H9 (cell line): ENCODE measurements at regions not wholly inside any gene's neighbourhood (a gene's known extent, or its start where the extent isn't known, plus 50 kb on each side); places are given as distances from the start of the nearest gene placed in this dataset. TPM values are rescaled to one million over a fixed set of nuclear protein-coding genes. Genes with fewer than 3 reads are reported as not detected.

Experiments
- DNase-seq: peaks from one replicate; pipeline ENCODE4 v3.0.0-alpha.2; 2017
- H2AFZ ChIP-seq: one replicate; pipeline ENCODE4 v1.6.1; 2013; ENCODE audit warnings: mild to moderate bottlenecking, low read length, control low read depth, moderate library complexity
- H2AK5ac ChIP-seq: 2 replicates; pipeline ENCODE4 v1.6.1; 2013; ENCODE audit warnings: low read length, control low read depth, mixed read lengths; ENCODE audit not compliant: insufficient read length
- H2BK120ac ChIP-seq: one replicate; pipeline ENCODE4 v1.6.1; 2013; ENCODE audit warnings: low read depth, mild to moderate bottlenecking, low read length, control low read depth, inconsistent platforms; ENCODE audit not compliant: poor library complexity, severe bottlenecking
- H2BK12ac ChIP-seq: 2 replicates; pipeline ENCODE4 v1.6.1; 2013; ENCODE audit warnings: low read length, control low read depth, mixed read lengths, low read depth; ENCODE audit not compliant: insufficient read length
- H2BK15ac ChIP-seq: 2 replicates; pipeline ENCODE4 v1.6.1; 2013; ENCODE audit warnings: low read depth, low read length, control low read depth
- H2BK20ac ChIP-seq: one replicate; pipeline ENCODE4 v1.6.1; 2013; ENCODE audit warnings: low read depth, mild to moderate bottlenecking, low read length, control low read depth, inconsistent platforms; ENCODE audit not compliant: poor library complexity, severe bottlenecking
- H2BK5ac ChIP-seq: 2 replicates; pipeline ENCODE4 v1.6.1; 2013; ENCODE audit warnings: low read length, control low read depth, mixed read lengths; ENCODE audit not compliant: insufficient read length
- H3K14ac ChIP-seq: 2 replicates; pipeline ENCODE4 v1.6.1; 2013; ENCODE audit warnings: low read length, control low read depth; ENCODE audit not compliant: insufficient read depth
- H3K18ac ChIP-seq: 2 replicates; pipeline ENCODE4 v1.6.1; 2013; ENCODE audit warnings: low read depth, mild to moderate bottlenecking, mixed read lengths, low read length, control low read depth; ENCODE audit not compliant: insufficient read length
- H3K23ac ChIP-seq: 2 replicates; pipeline ENCODE4 v1.6.1; 2013; ENCODE audit warnings: low read length, control low read depth, mixed read lengths, low read depth; ENCODE audit not compliant: insufficient read length
- H3K23me2 ChIP-seq: 2 replicates; pipeline ENCODE4 v1.6.1; 2013; ENCODE audit warnings: low read depth, mild to moderate bottlenecking, mixed read lengths, low read length, control low read depth; ENCODE audit not compliant: insufficient read length, poor library complexity, severe bottlenecking
- H3K27ac ChIP-seq: 2 replicates; pipeline ENCODE4 v1.5.1; 2013; ENCODE audit warnings: low read length, control low read depth, mixed read lengths, low read depth; ENCODE audit not compliant: insufficient read length
- H3K27me3 ChIP-seq: 2 replicates; pipeline ENCODE4 v1.6.1; 2013; ENCODE audit warnings: low read length, control low read depth, inconsistent platforms; ENCODE audit not compliant: insufficient read depth
- H3K4ac ChIP-seq: 2 replicates; pipeline ENCODE4 v1.6.1; 2013; ENCODE audit warnings: low read depth, mild to moderate bottlenecking, control low read depth, inconsistent platforms, low read length, moderate library complexity
- H3K4me1 ChIP-seq: 2 replicates; pipeline ENCODE4 v1.6.1; 2013; ENCODE audit warnings: low read length, control low read depth, inconsistent platforms; ENCODE audit not compliant: insufficient read depth
- H3K4me2 ChIP-seq: 2 replicates; pipeline ENCODE4 v1.6.1; 2013; ENCODE audit warnings: low read length, control low read depth, mixed read lengths; ENCODE audit not compliant: insufficient read length, insufficient read depth
- H3K56ac ChIP-seq: 2 replicates; pipeline ENCODE4 v1.6.1; 2013; ENCODE audit warnings: low read depth, mild to moderate bottlenecking, mixed read lengths, low read length, control low read depth; ENCODE audit not compliant: insufficient read length
- H3K79me1 ChIP-seq: 2 replicates; pipeline ENCODE4 v1.6.1; 2013; ENCODE audit warnings: low read depth, mild to moderate bottlenecking, moderate library complexity, low read length, control low read depth, inconsistent platforms; ENCODE audit not compliant: insufficient read depth, poor library complexity, severe bottlenecking
- H3K79me2 ChIP-seq: 2 replicates; pipeline ENCODE4 v1.6.1; 2013; ENCODE audit warnings: low read length, control low read depth, inconsistent platforms; ENCODE audit not compliant: insufficient read depth
- H3K9ac ChIP-seq: 2 replicates; pipeline ENCODE4 v1.6.1; 2013; ENCODE audit warnings: low read length, control low read depth, mixed read lengths; ENCODE audit not compliant: insufficient read length; ENCODE audit errors: extremely low read depth
- H3K9me3 ChIP-seq: one replicate; pipeline ENCODE4 v1.6.1; 2013; ENCODE audit warnings: low read depth, low read length, inconsistent platforms; ENCODE audit not compliant: control insufficient read depth
- H3T11ph ChIP-seq: one replicate; pipeline ENCODE4 v1.6.1; 2013; ENCODE audit warnings: mild to moderate bottlenecking, low read length, control low read depth, inconsistent platforms
- H4K20me1 ChIP-seq: one replicate; pipeline ENCODE4 v1.6.1; 2013; ENCODE audit not compliant: control insufficient read depth, insufficient read length, insufficient read depth
- H4K5ac ChIP-seq: 2 replicates; pipeline ENCODE4 v1.6.1; 2013; ENCODE audit warnings: low read depth, mild to moderate bottlenecking, mixed read lengths, low read length, control low read depth; ENCODE audit not compliant: insufficient read length
- H4K8ac ChIP-seq: replicated peaks from 2 replicates; pipeline ENCODE4 v1.6.1; 2013; ENCODE audit warnings: low read length, control low read depth, mixed read lengths, low read depth; ENCODE audit not compliant: insufficient read length
- H4K91ac ChIP-seq: 2 replicates; pipeline ENCODE4 v1.6.1; 2013; ENCODE audit warnings: low read depth, mild to moderate bottlenecking, moderate library complexity, mixed read lengths, low read length, control low read depth; ENCODE audit not compliant: insufficient read length
- H3K27ac Mint-ChIP-seq, 3 experiments: 2 replicates in 2 of 3; 3 replicates in 1 of 3; pipeline ENCODE4 v1.8.0; 2020 to 2021; ENCODE audit warnings: mixed read lengths in 3 of 3, mild to moderate bottlenecking in 1 of 3, moderate library complexity in 1 of 3
- H3K27me3 Mint-ChIP-seq: 2 replicates; pipeline ENCODE4 v1.8.0; 2021; ENCODE audit warnings: low read depth, mild to moderate bottlenecking, moderate library complexity, mixed read lengths
- H3K36me3 Mint-ChIP-seq, 3 experiments: 2 replicates in 2 of 3; 3 replicates in 1 of 3; pipeline ENCODE4 v1.8.0; 2020 to 2021; ENCODE audit warnings: low read depth in 3 of 3, mixed read lengths in 3 of 3; ENCODE audit not compliant: insufficient read depth in 1 of 3
- H3K4me1 Mint-ChIP-seq, 2 experiments: 2 replicates each; pipeline ENCODE4 v1.8.0; 2020; ENCODE audit warnings: mixed read lengths in 2 of 2
- H3K4me3 Mint-ChIP-seq, 2 experiments: 2 replicates in 1 of 2; 3 replicates in 1 of 2; pipeline ENCODE4 v1.8.0; 2020 to 2021; ENCODE audit warnings: mild to moderate bottlenecking in 2 of 2, mixed read lengths in 2 of 2, moderate library complexity in 1 of 2
- H3K9me3 Mint-ChIP-seq, 2 experiments: 2 replicates in 1 of 2; 3 replicates in 1 of 2; pipeline ENCODE4 v1.8.0; 2020; ENCODE audit warnings: mild to moderate bottlenecking in 2 of 2, mixed read lengths in 2 of 2, moderate library complexity in 1 of 2
- CTCF ChIP-seq: fragments of 200-600 bp; sonication (generic); conservative IDR thresholded peaks from 3 replicates; pipeline ENCODE4 v1.8.0; 2021; ENCODE audit warnings: antibody characterized with exemption, mild to moderate bottlenecking
- WGBS: extraction: QIAGEN DNeasy Blood & Tissue Kit; methylation state at CpG from one replicate; pipeline ENCODE4 v1.1.7; 2013; ENCODE audit warnings: missing lambda C conversion rate, low lambda C conversion rate, mixed read lengths; ENCODE audit not compliant: insufficient read length; ENCODE audit errors: extremely low coverage; 5-methylcytosine and 5-hydroxymethylcytosine counted together
- microRNA-seq: library from miRNA; unstranded; fragments of <30 nt; microRNA quantifications from one replicate; pipeline ENCODE4, GENCODE V29; 2020; ENCODE audit warnings: borderline microRNAs expressed

- no peak overlapping the region for H2BK15ac ChIP-seq
- no peaks in the 10 kb centered on the region for H3K27me3 ChIP-seq
- no peak overlapping the region for H2AK5ac ChIP-seq
- H3K79me1 ChIP-seq = no peaks in the 10 kb centered on the region
- no peak overlapping the region for H3K18ac ChIP-seq
- Mint-ChIP-seq H3K9me3 (peaks cover 66 to 95% of the 10 kb centered on the region in 2 experiments), H3K4me3 (no peak overlapping the region), H3K36me3 (peaks cover under 1 to 21% (median 14%) of the 10 kb centered on the region in 3 experiments; a peak in 5 of 7 replicates), H3K27me3 (peaks cover 4% of the 10 kb centered on the region), H3K4me1 (no peaks in the 10 kb centered on the region), H3K27ac (no peak overlapping the region)
- H2AFZ ChIP-seq = no peak overlapping the region
- no peak overlapping the region for H2BK12ac ChIP-seq
- no peak overlapping the region for H2BK20ac ChIP-seq
- H3K4me1 ChIP-seq = no peaks in the 10 kb centered on the region
- no peak overlapping the region for H3K4me2 ChIP-seq
- no peak overlapping the region for H3T11ph ChIP-seq
- no peak overlapping the region for H3K56ac ChIP-seq
- H3K4ac ChIP-seq = no peak overlapping the region
- no peak overlapping the region for H4K5ac ChIP-seq
- no peak overlapping the region for H3K9ac ChIP-seq
- H4K91ac ChIP-seq = no peak overlapping the region
- H3K9me3 ChIP-seq = peaks cover 43% of the 10 kb centered on the region
- no peak overlapping the region for H3K14ac ChIP-seq
- no peak for TF ChIP-seq CTCF
- H2BK5ac ChIP-seq = no peak overlapping the region
- DNase-seq = peak; percentile 12
- no peak overlapping the region for H4K8ac ChIP-seq
- WGBS = no CpG with 5 or more reads among the region's 11 CpGs
- no peaks in the 10 kb centered on the region for H4K20me1 ChIP-seq
- H2BK120ac ChIP-seq = no peak overlapping the region
- H3K79me2 ChIP-seq = no peaks in the 10 kb centered on the region
- no peaks in the 10 kb centered on the region for H3K23me2 ChIP-seq
- no peak overlapping the region for H3K27ac ChIP-seq
- H3K23ac ChIP-seq = no peak overlapping the region
Measured at GRCh38 chr22:47225080-47225930, 462.9 kb downstream of the TBC1D22A start.

Small RNAs in the stretch of these regions (microRNA-seq; reads per million reads assigned to microRNA genes)
- gene MIR3201 (not detected), gene MIR3667 (not detected), gene MIR4535 (not detected)
